Nephron progenitor cell (in vitro differentiated cells): ENCODE measurements at regions not wholly inside any gene's neighbourhood (a gene's known extent, or its start where the extent isn't known, plus 50 kb on each side); places are given as distances from the start of the nearest gene placed in this dataset.

ENCODE experiments used
- DNase-seq: peaks from one replicate; pipeline ENCODE4 v3.0.0; 2021
- H3K27ac Mint-ChIP-seq: 2 replicates; pipeline ENCODE4 v1.8.0; 2021; ENCODE audit warnings: mild to moderate bottlenecking, moderate library complexity, mixed read lengths
- H3K27me3 Mint-ChIP-seq: 2 replicates; pipeline ENCODE4 v1.8.0; 2021; ENCODE audit warnings: mild to moderate bottlenecking, low read depth, mixed read lengths; ENCODE audit not compliant: poor library complexity
- H3K36me3 Mint-ChIP-seq: 2 replicates; pipeline ENCODE4 v1.8.0; 2021; ENCODE audit warnings: low read depth, mixed read lengths
- H3K4me1 Mint-ChIP-seq: 2 replicates; pipeline ENCODE4 v1.8.0; 2021; ENCODE audit warnings: mixed read lengths
- H3K4me3 Mint-ChIP-seq: 2 replicates; pipeline ENCODE4 v1.8.0; 2021; ENCODE audit warnings: mild to moderate bottlenecking, moderate library complexity, mixed read lengths
- H3K9me3 Mint-ChIP-seq: 2 replicates; pipeline ENCODE4 v1.8.0; 2021; ENCODE audit warnings: mild to moderate bottlenecking, moderate library complexity, mixed read lengths
- TF ChIP-seq, protein P1 (sequence below): fragments of 200-600 bp; sonication (generic); IDR thresholded peaks from 2 replicates; pipeline ENCODE4 v1.5.0; 2021; ENCODE audit warnings: antibody characterized with exemption

GRCh38 chr6:159357211-159357915 is 188.2 kb downstream of the FNDC1 start:
- H3K27me3 Mint-ChIP-seq, result peaks cover 14% of the 10 kb centered on the region
- DNase-seq, result no peak
- TF ChIP-seq, protein P1, sequence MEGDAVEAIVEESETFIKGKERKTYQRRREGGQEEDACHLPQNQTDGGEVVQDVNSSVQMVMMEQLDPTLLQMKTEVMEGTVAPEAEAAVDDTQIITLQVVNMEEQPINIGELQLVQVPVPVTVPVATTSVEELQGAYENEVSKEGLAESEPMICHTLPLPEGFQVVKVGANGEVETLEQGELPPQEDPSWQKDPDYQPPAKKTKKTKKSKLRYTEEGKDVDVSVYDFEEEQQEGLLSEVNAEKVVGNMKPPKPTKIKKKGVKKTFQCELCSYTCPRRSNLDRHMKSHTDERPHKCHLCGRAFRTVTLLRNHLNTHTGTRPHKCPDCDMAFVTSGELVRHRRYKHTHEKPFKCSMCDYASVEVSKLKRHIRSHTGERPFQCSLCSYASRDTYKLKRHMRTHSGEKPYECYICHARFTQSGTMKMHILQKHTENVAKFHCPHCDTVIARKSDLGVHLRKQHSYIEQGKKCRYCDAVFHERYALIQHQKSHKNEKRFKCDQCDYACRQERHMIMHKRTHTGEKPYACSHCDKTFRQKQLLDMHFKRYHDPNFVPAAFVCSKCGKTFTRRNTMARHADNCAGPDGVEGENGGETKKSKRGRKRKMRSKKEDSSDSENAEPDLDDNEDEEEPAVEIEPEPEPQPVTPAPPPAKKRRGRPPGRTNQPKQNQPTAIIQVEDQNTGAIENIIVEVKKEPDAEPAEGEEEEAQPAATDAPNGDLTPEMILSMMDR, result no peak
- H3K9me3 Mint-ChIP-seq, result peaks cover 37% of the 10 kb centered on the region
- H3K4me1 Mint-ChIP-seq, result no peaks in the 10 kb centered on the region
- H3K27ac Mint-ChIP-seq, result no peak overlapping the region
- H3K4me3 Mint-ChIP-seq, result no peak overlapping the region
- no peaks in the 10 kb centered on the region for H3K36me3 Mint-ChIP-seq

DNA sequence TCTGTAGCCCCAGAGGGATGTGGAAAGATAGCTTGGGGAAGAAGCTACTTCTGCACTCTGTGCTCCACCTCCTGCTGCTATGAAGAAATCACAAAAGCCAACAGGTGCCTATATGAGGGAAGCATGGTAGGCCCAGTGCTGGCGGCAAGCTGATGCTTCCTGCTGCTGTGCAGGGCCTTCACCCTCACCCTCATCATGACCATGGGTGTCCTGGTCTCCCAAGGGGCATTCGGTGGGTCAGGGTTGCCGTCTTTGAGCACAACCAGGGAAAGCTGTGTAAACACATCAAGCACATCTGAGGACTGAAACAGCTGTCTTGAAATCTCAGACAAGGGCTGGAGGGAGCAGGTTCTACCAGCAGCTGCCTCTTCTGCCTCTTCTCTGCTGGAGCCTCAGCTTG is 184.0 kb downstream of the FNDC1 start:
- H3K4me1 Mint-ChIP-seq, result no peaks in the 10 kb centered on the region
- H3K9me3 Mint-ChIP-seq, result peaks cover 47% of the 10 kb centered on the region
- TF ChIP-seq, protein P1, result no peak
- no peak overlapping the region for H3K4me3 Mint-ChIP-seq
- H3K27me3 Mint-ChIP-seq, result peaks cover 19% of the 10 kb centered on the region
- no peak for DNase-seq
- no peaks in the 10 kb centered on the region for H3K36me3 Mint-ChIP-seq
- no peak overlapping the region for H3K27ac Mint-ChIP-seq

DNA sequence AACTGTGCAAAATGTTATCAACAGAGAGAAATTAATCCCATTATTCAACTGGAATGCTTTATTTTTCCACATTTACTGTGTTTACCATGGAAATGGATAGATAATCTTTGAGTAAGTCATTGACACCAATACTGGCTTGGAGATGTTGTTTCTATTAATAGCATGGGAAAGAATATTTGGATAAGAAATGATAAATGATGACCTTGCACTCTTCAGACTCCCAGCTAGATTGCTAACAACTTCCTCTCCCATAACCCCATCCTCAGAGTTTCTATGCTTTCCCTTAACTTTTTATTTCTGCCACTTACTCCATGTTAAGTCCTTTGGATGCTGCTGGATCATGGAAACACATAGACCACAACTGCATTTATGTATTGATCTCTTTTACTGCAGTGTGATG is 182.5 kb downstream of the FNDC1 start:
- Mint-ChIP-seq H3K36me3 (no peaks in the 10 kb centered on the region), H3K4me1 (no peaks in the 10 kb centered on the region), H3K27me3 (peaks cover 12% of the 10 kb centered on the region), H3K27ac (no peak overlapping the region), H3K4me3 (no peak overlapping the region), H3K9me3 (peaks cover 50% of the 10 kb centered on the region)
- TF ChIP-seq, protein P1, result no peak
- no peak for DNase-seq

GRCh38 chr6:159349915-159350314 is 180.7 kb downstream of the FNDC1 start:
- H3K4me3 Mint-ChIP-seq, result no peak overlapping the region
- no peaks in the 10 kb centered on the region for H3K4me1 Mint-ChIP-seq
- H3K36me3 Mint-ChIP-seq, result no peaks in the 10 kb centered on the region
- peaks cover 41% of the 10 kb centered on the region for H3K9me3 Mint-ChIP-seq
- DNase-seq, result no peak
- TF ChIP-seq, protein P1, result no peak
- H3K27me3 Mint-ChIP-seq, result peaks cover 4% of the 10 kb centered on the region
- no peak overlapping the region for H3K27ac Mint-ChIP-seq

GRCh38 chr6:159343709-159344108 is 174.5 kb downstream of the FNDC1 start:
- H3K4me3 Mint-ChIP-seq, result no peak overlapping the region
- TF ChIP-seq, protein P1, result no peak
- H3K27ac Mint-ChIP-seq, result no peak overlapping the region
- DNase-seq, result no peak
- peaks cover 18% of the 10 kb centered on the region for H3K27me3 Mint-ChIP-seq
- H3K36me3 Mint-ChIP-seq, result no peaks in the 10 kb centered on the region
- H3K4me1 Mint-ChIP-seq, result no peaks in the 10 kb centered on the region
- H3K9me3 Mint-ChIP-seq, result peaks cover 64% of the 10 kb centered on the region

DNA sequence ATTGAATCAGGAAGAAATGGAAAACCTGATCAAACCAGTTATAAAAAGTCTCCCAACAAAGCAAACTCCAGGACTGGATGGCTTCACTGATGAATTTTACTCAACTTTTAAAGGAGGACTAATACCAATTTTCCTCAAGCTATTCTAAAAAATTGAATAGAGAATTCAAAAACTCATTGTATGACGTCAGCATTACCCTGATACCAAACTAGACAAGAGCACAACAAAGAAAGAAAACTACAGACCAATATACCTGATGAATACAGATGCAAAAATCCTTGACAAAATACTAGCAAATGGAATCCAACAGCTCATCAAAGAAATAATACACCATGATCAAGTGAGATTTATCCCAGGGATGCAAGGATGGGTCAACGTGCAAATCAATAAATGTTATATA is 172.9 kb downstream of the FNDC1 start:
- Mint-ChIP-seq H3K9me3 (peaks cover 65% of the 10 kb centered on the region), H3K4me1 (no peaks in the 10 kb centered on the region), H3K27me3 (peaks cover 21% of the 10 kb centered on the region), H3K27ac (no peak overlapping the region), H3K4me3 (no peak overlapping the region), H3K36me3 (no peaks in the 10 kb centered on the region)
- TF ChIP-seq, protein P1, result no peak
- no peak for DNase-seq
